ENCODE measurements at regions not wholly inside any gene's neighbourhood (a gene's known extent, or its start where the extent isn't known, plus 50 kb on each side); places are given as distances from the start of the nearest gene placed in this dataset.
"Not testable (repeated sequence)": the region's sequence is repeated elsewhere in the genome, so short reads cannot be mapped to it uniquely, and the experiment has no call there.

DNA sequence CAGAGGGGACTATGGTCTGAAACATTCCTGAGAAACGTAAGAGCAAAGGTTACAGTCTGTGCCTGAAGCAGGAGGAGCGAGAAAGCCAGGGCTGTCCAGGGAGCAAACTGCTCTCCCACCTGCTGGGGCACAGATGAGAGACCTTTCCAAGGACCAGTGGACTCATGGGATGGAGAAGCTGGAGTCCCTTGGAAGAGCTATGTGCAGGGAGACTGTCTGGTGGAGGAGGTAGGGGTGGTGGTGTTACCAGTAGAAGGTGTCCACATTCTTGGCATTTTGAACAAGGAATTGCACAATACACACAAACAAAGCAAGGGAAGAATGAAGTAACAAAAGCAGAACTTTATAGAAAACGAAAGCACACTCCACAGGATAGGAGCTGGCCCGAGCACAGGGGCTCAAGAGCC is 97.9 kb upstream of the CYRIA start:
- DNase-seq (ENCODE audit: low read depth in 2 of 2, low spot score in 1 of 2): no peak

DNA sequence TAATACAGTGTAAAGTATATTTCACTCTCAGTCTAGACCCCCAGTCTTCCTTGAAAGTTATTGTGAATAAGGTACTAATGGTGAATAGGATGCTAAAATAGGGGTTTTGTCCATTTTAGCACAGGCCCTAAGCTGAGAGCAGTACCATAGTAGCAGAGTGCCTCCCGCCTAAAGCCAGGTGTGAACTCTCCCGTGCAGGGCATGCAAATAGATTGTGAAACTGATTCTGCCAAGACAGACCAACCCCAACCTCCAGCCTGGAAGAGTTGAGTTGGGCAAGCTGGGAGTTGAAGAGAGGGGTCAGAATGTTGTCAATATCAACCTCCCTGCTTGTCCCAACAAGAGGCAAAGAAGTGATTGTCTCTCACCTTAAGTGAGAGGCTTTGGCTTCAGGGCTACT is 97.4 kb upstream of the CYRIA start:
- DNase-seq (ENCODE audit: low read depth in 2 of 2, low spot score in 1 of 2): no peak

DNA sequence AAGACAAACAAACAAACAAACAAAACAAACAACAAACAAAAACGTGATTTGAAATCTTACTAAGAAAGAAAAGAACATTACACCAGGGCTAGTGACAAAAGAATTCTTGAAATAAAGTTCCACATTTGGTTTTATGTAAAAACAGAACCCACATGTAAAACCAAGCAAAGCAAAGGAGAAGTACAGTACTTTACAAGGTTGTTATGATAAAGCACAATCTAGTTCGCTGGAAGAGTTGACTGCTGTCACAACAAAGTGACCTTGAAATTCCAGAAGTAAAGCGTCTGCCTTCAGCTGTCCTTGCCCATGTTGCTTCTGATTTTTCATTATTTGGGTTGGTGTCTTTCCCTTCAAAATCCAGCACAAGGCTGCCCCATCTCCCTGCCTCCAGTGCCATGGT is 94.8 kb upstream of the CYRIA start:
- DNase-seq (ENCODE audit: low read depth in 2 of 2, low spot score in 1 of 2): no peak

DNA sequence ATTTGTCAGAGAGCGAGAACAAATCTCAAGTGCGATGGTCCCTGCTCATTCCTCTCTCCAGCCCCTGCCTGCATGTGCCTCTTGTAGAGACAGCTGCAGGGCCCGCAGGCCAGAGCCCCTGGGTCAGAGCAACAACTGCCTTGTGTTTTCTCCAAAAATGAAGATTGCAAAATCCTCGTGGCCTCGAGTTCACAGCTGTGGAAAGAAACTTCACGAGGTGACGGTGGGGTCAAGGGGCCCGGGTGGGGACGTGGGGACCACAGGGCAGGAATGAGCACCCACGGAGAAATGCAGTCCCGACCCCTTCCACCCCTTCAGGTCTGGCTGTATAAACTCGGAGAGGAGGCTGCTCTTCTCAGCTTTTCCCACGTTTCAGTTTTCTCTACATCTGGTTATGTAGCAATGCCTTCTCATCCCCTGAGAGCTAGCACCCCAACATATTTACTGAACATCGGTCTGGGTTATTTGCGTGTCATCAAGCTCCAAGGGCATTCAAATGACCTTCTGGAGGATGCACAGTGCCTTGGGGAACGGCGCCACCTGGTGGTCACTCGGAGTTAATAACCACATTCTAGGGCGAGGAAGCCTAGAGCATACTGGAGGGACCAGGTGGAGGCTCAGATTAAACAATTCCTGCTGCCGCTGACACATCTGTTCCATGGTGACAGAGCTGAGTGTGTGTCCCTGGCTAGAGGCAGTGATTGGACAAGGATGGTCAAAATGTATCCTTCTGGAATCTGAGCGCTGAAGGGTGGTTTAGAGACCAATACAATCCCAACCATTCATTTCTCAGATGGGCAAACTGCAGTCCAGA is 91.4 kb upstream of the CYRIA start:
- peak; percentile 17 to 27 for DNase-seq (ENCODE audit: low read depth in 2 of 2, low spot score in 1 of 2)

DNA sequence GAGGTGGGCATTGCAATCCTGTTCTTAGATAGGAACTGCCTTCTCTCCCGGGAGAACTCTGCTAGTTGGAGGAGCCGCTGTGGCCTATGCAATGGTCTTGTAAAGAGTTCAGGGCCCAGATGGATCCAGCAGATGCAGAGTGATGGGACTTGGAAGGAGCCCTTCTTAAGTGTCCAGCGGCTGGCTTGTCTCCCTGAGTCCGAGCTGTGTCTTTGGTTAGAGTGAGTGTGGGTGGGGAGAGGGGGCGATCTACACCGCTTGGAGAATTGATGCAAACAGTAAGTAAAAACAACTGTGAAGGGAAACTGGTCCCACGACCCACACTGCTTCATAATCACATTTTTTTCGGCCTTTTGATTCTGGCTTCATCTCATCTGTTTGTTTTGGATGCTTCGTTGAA is 89.8 kb upstream of the CYRIA start:
- no peak for DNase-seq (ENCODE audit: low read depth in 2 of 2, low spot score in 1 of 2)

DNA sequence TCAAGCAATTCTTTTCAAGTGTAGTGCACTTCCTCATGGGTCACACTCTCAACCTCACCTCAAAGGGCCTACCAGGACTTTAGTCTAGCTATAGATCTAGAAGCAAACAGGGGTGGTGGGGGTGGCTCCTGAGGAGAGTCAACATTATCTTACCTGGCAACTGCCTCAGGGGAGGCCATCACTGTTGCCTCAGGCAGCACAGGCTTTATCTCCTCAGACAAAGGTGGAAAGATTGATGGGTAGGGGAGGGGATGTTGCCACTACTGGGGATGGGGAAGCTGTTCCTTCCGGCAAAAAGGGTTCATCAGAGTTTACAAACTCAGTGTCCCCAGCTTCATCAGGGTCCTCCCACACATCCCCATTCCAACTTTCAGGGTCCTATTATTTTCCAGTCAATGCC is 87.4 kb upstream of the CYRIA start:
- DNase-seq (ENCODE audit: low read depth in 2 of 2, low spot score in 1 of 2): not testable (repeated sequence)

DNA sequence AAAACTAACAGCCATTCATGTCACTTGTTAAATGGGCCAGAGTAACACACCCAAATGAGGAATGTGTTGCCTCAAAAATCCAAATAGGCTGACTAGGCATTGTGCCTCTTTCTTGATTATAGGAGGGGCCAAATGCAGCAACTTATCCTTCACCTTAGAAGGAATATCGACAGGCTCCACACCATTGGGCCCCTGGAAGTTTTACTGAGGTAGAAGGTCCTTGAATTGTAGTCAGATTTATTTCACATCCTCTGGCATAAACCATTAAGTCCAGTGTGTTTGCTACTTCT is 85.2 kb upstream of the CYRIA start:
- not testable (repeated sequence) for DNase-seq (ENCODE audit: low read depth in 2 of 2, low spot score in 1 of 2)

- DNase-seq (ENCODE audit: low read depth in 2 of 2, low spot score in 1 of 2): no peak
These were observed 84.7 kb upstream of the CYRIA start for GRCh38 chr2:16750175-16750924.

- not testable (repeated sequence) for DNase-seq (ENCODE audit: low read depth in 2 of 2, low spot score in 1 of 2)
These were observed 83.1 kb upstream of the CYRIA start for GRCh38 chr2:16748511-16749266.

DNA sequence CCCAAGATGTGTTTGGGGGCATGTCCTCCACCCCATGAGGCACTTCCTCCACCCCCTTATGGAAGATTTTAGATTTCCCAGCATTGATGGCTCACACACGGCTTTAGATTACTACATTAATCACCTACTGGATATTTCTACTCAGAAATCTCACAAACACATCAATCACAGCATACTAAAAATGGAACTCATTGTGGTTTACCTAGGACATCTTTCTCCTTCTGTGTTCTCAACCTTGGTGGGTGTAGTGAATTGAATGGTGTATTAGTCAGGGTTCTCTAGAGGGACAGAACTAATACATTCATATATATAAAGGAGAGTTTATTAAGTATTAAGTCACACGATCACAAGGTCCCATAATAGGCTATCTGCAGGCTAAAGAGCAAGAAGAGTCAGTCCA is 82.1 kb upstream of the CYRIA start:
- DNase-seq (ENCODE audit: low read depth in 2 of 2, low spot score in 1 of 2): no peak

DNA sequence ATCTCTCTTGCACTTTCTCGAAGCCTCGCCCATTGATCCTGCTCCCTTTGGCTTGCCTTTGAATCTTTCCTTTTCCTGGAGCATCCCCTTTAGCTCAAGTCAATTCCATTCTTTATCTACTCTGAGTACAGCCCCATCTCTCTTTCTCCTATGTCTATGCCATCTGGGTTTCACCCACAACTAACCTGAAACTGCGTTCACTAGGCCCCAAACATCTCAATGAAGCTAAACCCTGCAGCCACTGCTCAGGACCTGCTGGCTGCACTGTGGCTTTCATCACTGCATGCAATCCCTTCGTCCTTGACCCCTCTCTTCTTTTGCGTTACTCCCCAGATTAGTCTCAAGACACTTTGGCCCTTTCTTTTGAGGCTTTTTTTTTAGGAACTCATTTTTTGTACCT is 81.6 kb upstream of the CYRIA start:
- no peak for DNase-seq (ENCODE audit: low read depth in 2 of 2, low spot score in 1 of 2)

DNA sequence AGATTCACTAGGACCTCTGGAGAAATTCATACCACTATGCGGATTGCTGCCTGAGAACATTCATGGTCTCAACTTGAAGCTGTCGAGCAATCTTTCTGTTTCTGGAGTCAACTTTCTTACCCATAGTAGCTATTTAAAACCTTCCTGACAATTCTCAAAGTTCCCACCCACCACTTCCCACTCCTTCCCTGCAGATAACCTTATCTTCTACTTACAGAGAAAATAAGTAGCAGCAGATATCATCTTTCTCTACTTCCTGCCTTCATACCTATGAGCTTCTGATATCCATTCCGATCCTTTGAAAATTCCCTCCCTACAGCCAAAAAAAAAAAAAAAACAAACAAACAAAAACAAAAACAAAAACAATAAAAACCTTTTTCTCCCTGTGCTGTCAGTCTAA is 81.2 kb upstream of the CYRIA start:
- no peak for DNase-seq (ENCODE audit: low read depth in 2 of 2, low spot score in 1 of 2)

DNA sequence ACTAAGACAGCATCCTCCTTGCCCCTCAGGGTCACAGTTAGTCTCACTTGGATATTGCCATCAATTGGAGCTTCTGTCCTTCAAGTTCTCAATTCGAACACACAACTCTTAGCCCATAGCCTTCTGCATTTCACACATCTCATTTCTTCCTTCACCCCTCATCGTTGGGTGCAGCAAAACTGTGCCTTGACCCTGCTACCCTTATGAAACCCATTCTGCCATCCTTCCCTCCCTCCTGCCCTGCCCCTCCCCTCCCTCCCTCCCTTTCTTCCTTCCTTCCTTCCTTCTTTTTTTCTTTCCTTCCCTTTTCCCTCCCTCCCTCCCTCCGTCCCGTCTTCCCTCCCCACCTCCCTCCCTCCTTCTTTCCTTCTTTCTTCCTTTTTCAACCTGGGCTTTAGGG is 80.7 kb upstream of the CYRIA start:
- no peak for DNase-seq (ENCODE audit: low read depth in 2 of 2, low spot score in 1 of 2)

- DNase-seq (ENCODE audit: low read depth in 2 of 2, low spot score in 1 of 2): no peak
These were observed 79.8 kb upstream of the CYRIA start for GRCh38 chr2:16745466-16745865.

DNA sequence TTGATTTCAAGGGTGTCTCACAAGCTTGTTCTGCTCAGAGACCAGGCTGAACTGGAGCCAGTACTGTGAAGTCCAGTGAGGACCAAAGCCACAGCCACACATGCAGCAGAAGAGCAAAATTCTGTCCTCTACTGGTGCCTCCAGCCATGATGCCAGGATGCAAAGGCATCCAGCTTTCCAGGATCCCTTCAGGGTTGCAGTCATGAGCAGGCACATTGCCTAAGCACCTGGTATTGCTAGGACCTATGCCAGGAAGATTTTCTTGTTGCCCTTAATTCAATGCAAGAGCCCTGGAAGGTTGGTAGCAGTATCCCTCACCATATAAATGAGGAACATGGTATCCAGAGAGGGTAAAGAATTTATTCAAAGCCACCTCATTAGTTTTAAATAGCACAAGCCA is 78.9 kb upstream of the CYRIA start:
- DNase-seq (ENCODE audit: low read depth in 2 of 2, low spot score in 1 of 2): no peak

- DNase-seq (ENCODE audit: low read depth in 2 of 2, low spot score in 1 of 2): no peak
These were observed 76.4 kb upstream of the CYRIA start for GRCh38 chr2:16742026-16742425.

- DNase-seq (ENCODE audit: low read depth in 2 of 2, low spot score in 1 of 2): no peak
These were observed 75.9 kb upstream of the CYRIA start for GRCh38 chr2:16741498-16741897.

DNA sequence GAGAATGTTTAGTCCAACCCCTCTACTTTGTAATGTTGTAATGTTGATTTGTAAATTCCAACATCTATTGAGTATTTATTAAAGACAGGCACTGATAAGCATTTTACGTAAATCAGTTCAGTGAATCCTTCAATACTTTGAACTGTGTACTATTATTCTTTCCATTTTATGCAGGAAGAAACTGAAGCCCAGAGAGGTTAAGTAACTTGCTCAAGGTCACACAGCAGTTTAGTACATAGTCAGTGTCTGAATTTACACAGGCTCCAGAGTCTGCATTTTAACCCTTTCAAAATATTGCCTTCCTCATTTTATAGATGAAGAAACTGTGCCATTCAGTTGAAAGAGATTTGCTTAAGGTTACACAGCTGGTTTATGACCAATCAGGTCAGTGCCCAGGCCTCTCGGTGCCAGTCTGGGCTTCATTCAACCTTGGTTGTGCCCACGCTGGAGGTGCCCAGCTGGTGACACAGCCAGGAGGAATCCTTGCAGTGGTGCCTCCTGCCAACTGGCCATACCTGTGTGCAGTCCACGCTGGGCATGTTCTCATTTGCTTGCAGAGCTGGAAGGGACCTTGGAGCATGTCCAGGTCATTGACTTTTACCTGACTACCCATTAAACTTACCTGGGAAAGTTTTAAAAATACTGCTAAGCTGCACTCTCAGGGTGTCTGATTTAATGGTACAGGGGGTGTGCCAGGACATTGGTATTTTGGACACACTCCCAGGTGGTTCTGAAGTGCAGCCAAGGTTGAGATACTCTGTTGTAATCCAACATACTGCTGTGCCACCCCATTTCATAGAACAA is 74.3 kb upstream of the CYRIA start:
- no peak for DNase-seq (ENCODE audit: low read depth in 2 of 2, low spot score in 1 of 2)

DNA sequence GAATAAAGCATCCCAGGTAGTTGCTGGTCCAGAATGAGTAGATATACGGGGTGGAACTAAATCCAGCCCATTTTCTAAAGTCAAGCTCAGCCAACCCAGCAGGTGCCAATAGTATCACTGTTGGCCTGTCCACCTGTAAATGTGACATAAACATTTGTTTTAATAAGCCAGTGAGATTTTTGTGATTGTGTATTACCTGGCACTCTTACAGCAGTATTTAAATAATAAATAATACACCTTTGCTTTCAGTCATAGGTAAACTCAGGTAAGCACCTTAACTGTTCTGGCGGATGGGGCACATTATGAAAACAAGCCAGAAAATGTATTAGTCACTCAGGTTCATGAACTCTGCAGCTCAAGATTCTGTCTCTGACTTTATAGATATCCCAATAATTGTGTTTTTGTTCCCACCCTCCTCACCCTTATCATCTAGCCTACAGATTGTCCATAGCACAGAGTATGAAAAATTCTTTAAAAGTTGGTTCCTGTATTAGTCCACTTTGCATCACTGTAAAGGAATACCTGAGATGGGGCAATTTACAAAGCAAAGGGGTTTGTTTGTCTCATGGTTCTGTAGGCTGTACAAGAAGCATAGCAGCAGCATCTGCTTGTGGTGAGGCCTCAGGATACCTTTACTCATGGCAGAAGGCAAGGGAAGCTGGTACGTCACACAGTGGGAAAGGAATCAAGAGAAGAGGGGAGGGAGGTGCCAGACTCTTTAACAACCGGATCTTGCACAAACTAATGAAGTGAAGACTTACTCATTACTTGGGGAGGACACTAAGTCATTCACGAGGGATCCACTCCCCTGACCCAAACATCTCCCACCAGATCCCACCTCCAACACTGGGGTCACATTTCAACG is 73.0 kb upstream of the CYRIA start:
- no peak for DNase-seq (ENCODE audit: low read depth in 2 of 2, low spot score in 1 of 2)

GRCh38 chr2:16737812-16738211 is 72.2 kb upstream of the CYRIA start:
- DNase-seq (ENCODE audit: low read depth in 2 of 2, low spot score in 1 of 2): no peak
